ENCODE measurements at regions not wholly inside any gene's neighbourhood (a gene's known extent, or its start where the extent isn't known, plus 50 kb on each side); places are given as distances from the start of the nearest gene placed in this dataset.
"Not testable (repeated sequence)": the region's sequence is repeated elsewhere in the genome, so short reads cannot be mapped to it uniquely, and the experiment has no call there.

GRCh38 chr7:124101173-124101768 is 68.4 kb upstream of the TMEM229A start:
- peak; percentile 8 for DNase-seq

GRCh38 chr7:124100190-124100589 is 67.3 kb upstream of the TMEM229A start:
- DNase-seq = no peak

- DNase-seq = not testable (repeated sequence)
Observed at GRCh38 chr7:124099585-124099984, 66.7 kb upstream of the TMEM229A start.

- no peak for DNase-seq
Observed at GRCh38 chr7:124089621-124090020, 56.8 kb upstream of the TMEM229A start.

- DNase-seq = no peak
Observed at GRCh38 chr7:124088590-124088989, 55.7 kb upstream of the TMEM229A start.

- no peak for DNase-seq
Observed at GRCh38 chr7:124086843-124087242, 54.0 kb upstream of the TMEM229A start.

- DNase-seq = no peak
Observed at GRCh38 chr7:124085179-124085578, 52.3 kb upstream of the TMEM229A start.

- no peak for DNase-seq
Observed at GRCh38 chr7:124084024-124084423, 51.2 kb upstream of the TMEM229A start.

All from EL (cell line).